Activated CD4-positive, alpha-beta T cell treated with anti-CD3 and anti-CD28 coated beads, Interleukin-10, Interleukin-2, amounts not matched to agents 100 ng/mL and 50 ng/mL, durations not matched to agents 16 hours and 8 hours (primary cell): ENCODE measurements at regions not wholly inside any gene's neighbourhood (a gene's known extent, or its start where the extent isn't known, plus 50 kb on each side); places are given as distances from the start of the nearest gene placed in this dataset.
"Not testable (repeated sequence)": the region's sequence is repeated elsewhere in the genome, so short reads cannot be mapped to it uniquely, and the experiment has no call there.

ENCODE experiments used
- DNase-seq: peaks from one replicate; pipeline ENCODE4 v3.0.0-alpha.2; 2020

- DNase-seq = no peak
Observed at GRCh38 chr2:128602699-128603101, 284.0 kb upstream of the HS6ST1 start.

- DNase-seq = no peak
Observed at GRCh38 chr2:128603411-128603924, 284.8 kb upstream of the HS6ST1 start.

DNA sequence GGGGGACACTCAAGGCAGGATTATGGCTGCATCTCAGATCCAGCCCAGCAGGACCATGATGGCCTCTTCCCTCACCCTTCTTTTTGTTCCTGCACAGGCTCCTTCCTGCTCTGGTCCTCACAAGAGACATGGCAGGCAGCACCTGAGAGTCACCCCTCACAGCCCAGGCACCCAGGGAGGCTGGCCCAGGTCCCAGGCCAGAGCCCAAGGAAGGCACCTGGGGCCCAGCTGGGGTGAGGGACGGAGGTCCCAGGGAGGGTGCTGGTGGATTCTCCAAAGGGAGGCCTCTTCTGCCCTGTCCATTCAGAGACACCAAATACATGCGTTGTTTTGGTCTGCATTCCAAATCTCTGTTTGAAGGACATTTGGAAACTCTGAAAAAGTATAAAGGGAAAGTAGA lies 285.4 kb upstream of the HS6ST1 start:
- DNase-seq = no peak

- DNase-seq = not testable (repeated sequence)
Observed at GRCh38 chr2:128604581-128604980, 285.9 kb upstream of the HS6ST1 start.

DNA sequence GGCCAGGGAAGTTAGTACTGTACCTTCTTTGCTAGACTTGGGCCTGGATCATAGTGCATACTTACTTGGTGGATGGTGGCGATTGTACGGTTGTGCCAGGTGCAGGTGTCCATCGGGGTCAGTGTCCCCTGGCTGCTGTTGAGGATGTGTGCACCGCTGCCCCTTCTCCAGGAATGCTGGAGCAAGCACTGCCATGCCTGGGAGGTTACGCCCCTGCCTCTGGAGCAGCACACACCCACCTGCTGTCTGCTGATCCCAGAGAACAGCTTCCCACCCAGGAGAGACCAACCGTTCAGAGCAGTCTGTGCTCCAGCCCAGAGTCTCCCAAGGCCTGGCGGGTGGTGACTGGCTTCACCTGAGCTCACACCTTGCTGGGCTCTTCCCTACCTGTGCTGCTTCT lies 286.8 kb upstream of the HS6ST1 start:
- no peak for DNase-seq

- DNase-seq = no peak
Observed at GRCh38 chr2:128605931-128606330, 287.3 kb upstream of the HS6ST1 start.

DNA sequence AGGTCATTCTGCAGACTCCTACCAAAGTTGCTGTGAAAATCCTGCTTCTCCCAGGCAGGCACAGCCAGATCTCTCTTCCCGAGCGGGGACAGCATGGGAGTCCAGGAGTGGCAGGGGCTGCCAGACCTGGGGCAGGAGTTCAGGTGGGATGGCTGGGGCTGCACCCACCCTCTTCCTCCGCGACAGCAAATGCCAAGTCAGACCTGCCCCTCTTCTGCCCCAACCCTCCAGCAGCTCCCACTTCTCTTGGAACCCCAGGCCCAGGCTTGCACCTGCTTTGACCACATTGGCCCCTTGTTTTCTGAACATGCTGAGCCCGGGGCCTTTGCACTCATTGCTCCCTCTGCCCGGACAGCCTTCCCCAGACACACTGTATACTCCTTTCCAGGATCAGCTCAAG lies 288.2 kb upstream of the HS6ST1 start:
- no peak for DNase-seq

DNA sequence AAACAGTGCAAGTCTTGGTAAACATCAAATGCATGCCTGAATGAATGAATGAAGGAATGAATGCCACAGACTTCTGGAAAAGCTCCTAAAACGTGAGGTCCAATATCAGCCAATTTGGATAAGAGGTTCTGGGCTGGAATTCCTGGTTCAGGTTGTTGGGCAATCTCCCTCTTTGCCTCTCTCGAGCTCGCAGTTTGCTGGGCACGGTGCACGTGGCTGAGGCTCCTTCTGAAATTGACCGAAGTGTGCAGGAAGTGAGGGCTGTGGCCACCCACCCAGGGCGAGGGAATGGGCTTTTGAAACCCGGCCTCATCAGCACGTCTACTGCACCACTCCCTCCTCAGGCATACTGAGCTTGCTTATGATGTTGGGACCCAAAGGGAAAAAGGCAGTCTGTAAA lies 288.8 kb upstream of the HS6ST1 start:
- DNase-seq = no peak

GRCh38 chr2:128607911-128608506 lies 289.3 kb upstream of the HS6ST1 start:
- DNase-seq = no peak

GRCh38 chr2:128608921-128609880 lies 290.5 kb upstream of the HS6ST1 start:
- DNase-seq = no peak

GRCh38 chr2:128610496-128610895 lies 291.8 kb upstream of the HS6ST1 start:
- DNase-seq = no peak

DNA sequence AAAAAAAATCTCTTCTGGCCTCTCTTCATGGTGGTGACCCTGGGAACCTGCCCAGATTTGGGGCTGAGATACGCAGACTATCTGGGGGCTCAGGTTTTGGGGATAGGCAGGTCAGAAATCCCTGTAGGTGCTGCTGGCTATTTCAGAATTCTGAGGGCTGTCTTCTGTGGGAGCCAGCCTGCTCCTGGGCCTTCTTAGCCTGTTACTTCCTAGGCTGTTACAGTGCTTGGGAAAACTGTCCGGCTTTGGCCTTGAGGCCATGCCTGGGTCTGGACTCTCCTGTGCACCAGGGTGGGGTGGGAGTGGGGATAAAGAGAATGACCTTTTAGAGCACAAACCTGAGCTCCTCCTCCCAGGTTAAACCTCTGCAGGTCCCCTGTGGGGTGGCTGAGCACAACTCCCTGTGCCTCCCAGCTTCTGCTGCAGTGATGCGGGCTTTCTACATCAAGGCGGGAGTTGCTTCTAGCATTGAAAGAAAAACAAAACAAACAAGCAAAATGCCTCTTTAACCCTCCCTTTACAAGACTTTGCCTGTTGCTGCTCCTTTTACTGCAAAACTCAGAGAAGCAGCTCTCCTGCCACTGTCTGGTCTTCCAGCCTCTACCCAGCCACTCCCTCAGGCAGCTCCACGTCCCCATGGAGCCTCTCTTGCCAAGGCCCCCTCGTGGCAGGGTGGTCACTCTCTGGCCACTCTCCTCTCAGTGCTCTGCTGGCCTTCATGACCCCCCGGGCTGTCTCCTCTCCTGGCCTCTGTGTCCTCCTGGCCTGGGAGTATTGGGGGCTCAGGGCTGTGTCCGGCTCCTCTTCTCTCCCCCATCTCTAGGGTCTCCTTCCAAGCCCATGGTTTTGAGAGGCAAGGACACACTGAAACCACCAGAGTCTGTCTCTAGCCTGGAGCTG lies 293.0 kb upstream of the HS6ST1 start:
- no peak for DNase-seq

- no peak for DNase-seq
Observed at GRCh38 chr2:128612628-128613027, 294.0 kb upstream of the HS6ST1 start.

- no peak for DNase-seq
Observed at GRCh38 chr2:128613351-128613750, 294.7 kb upstream of the HS6ST1 start.

DNA sequence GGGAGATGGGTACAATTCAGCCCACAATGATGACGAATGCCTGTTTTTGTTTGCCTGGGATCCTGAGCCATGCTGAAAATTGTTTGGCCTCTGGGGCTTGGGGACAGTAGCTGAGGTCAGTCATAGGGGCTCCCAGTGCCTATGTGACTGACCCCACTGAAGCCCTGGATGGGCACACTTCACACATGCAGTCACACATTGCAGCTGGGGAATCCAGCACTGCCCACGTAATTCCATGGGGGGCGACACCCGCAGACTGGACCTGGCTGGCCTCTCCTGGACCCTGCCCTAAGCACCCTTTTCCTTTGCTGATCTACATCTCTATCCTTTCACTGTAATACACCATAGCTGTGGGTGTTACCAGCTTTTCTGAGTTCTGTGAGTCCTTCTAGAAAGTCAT lies 295.2 kb upstream of the HS6ST1 start:
- DNase-seq = no peak

- not testable (repeated sequence) for DNase-seq
Observed at GRCh38 chr2:128614907-128615306, 296.2 kb upstream of the HS6ST1 start.

DNA sequence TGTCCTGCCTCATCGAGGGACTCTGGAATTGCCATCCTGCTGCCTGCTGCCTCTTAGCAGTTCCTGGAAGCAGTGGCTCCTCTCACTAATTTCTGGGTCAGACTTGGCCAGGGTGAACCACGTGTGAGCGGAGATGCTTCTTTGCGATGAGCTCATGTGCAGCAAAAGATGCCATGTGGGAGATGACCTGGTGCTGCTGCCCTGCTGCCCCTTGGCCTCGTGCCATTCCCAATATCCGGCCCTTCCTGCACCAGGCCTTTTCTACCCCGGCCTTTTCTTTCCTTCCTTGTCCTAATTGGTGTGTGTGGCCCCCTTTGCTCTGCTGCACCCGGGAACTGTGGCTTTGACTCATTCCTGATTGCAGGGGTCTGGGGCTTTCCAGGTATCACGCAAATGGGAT lies 296.9 kb upstream of the HS6ST1 start:
- no peak for DNase-seq

DNA sequence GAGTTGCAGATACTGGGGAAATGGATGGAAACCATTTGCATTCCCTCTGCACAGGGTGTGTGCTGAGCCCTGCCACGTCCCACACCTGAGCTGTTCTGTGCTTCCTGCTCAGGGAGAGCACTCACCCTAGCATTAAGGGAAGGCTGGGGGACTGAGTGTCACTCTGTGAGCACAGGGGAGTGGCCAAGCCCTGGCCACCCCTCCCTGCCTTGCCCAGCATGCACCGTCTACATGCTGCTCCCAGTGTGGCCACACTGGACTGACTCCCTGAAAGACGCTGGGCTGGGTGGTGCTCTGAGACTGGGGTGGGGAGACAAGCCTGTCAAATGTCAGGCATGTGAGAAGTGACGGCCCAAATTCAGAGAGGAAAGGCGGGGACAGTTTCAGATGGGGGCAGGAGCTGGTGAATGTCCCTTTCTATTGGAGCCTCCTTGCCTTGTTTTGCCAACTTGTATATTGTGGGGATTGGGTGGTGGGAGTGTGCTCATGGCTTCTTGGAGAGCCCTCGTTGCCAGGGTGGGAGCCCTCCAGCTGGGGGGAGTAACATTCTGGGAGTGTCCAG lies 298.4 kb upstream of the HS6ST1 start:
- DNase-seq = no peak

GRCh38 chr2:128617661-128618060 lies 299.0 kb upstream of the HS6ST1 start:
- DNase-seq = no peak

DNA sequence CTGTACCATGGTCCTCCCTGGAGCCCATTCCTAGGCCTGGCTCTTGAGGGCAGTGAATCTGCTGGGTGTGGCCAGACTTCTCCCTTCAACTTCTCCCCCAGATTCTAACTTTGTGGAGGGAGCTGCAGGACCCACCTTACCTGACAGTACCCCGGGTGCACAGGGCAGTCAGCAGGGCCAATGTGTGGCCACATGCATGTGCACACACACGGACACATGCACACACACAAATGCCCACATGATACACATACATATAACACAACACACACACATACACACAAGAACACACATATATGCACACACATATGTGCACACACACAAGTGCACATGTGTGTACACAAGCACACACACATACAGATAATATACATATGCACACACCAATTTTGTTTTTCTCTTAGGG lies 300.0 kb upstream of the HS6ST1 start:
- no peak for DNase-seq

GRCh38 chr2:128619471-128620325 lies 301.0 kb upstream of the HS6ST1 start:
- DNase-seq = no peak

DNA sequence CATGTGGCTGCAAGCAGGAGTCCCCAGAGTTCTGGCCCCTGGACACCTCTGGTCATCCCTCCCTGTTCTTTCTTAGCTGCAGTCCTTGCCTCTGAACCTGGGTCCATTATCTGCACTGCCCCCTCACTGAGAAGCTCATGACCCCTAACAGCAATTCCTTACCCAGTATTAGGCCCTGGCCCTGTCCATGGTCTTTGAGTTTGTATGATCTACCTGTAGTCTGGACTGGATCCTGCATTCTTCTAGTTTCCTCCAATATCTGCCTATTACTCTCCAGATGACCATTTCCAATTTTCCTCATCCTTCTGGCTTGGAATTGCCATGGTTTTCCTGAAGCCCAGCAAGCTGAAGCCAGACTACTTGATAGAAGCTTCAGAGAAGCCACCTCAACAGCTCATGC lies 302.4 kb upstream of the HS6ST1 start:
- DNase-seq = no peak
